CD14-positive monocyte (primary cell): ENCODE measurements at regions not wholly inside any gene's neighbourhood (a gene's known extent, or its start where the extent isn't known, plus 50 kb on each side); places are given as distances from the start of the nearest gene placed in this dataset.

Source experiments
- DNase-seq, 3 donors: peaks; one replicate each; pipeline ENCODE4 v3.0.0-alpha.2; 2011 to 2022
- H2AFZ ChIP-seq: 2 replicates; pipeline ENCODE4 v1.6.0; 2012; ENCODE audit warnings: mild to moderate bottlenecking, low read depth, low read length, inconsistent platforms; ENCODE audit not compliant: insufficient read depth, poor library complexity, severe bottlenecking
- H3K27ac ChIP-seq, 2 donors: 1 replicate in 1 of 2; 2 replicates in 1 of 2; pipeline ENCODE4 v1.5.1; 2012 to 2013; ENCODE audit warnings: low read length in 2 of 2, control low read depth in 1 of 2, inconsistent platforms in 1 of 2, low read depth in 1 of 2, mild to moderate bottlenecking in 1 of 2
- H3K27me3 ChIP-seq, 2 donors: one replicate each; pipeline versions ENCODE4 v1.6.0 to v1.6.1; 2011 to 2013; ENCODE audit warnings: low read length in 2 of 2; ENCODE audit not compliant: control insufficient read depth in 2 of 2, insufficient read depth in 2 of 2
- H3K36me3 ChIP-seq, 2 donors: replicated peaks in 1 of 2; 1 replicate in 1 of 2; 2 replicates in 1 of 2; pipeline versions ENCODE4 v1.5.1 to v1.6.1; 2012 to 2013; ENCODE audit warnings: low read length in 2 of 2, control low read depth in 1 of 2, inconsistent platforms in 1 of 2, mild to moderate bottlenecking in 1 of 2; ENCODE audit not compliant: insufficient read depth in 2 of 2, control insufficient read depth in 1 of 2
- H3K4me1 ChIP-seq, 2 donors: 1 replicate in 1 of 2; 2 replicates in 1 of 2; pipeline versions ENCODE4 v1.5.1 to v1.6.1; 2012 to 2013; ENCODE audit warnings: low read length in 2 of 2, control low read depth in 1 of 2, inconsistent platforms in 1 of 2, mild to moderate bottlenecking in 1 of 2, moderate library complexity in 1 of 2; ENCODE audit not compliant: insufficient read depth in 2 of 2, control insufficient read depth in 1 of 2
- H3K4me2 ChIP-seq: replicated peaks from 2 replicates; pipeline ENCODE3; 2012; ENCODE audit warnings: low read length, moderate library complexity, mild to moderate bottlenecking; ENCODE audit not compliant: poor library complexity, severe bottlenecking; ENCODE audit errors: extremely low read depth
- H3K4me3 ChIP-seq, 3 experiments: fragments of 200-600 bp in 1 of 3; sonication (generic) in 1 of 3; replicated peaks in 1 of 3; 1 replicate in 2 of 3; 2 replicates in 1 of 3; pipeline ENCODE4 v1.5.1; 2011 to 2013; ENCODE audit warnings: low read length in 3 of 3, mild to moderate bottlenecking in 3 of 3, control low read depth in 2 of 3, low read depth in 2 of 3, inconsistent platforms in 1 of 3, moderate library complexity in 1 of 3
- H3K79me2 ChIP-seq: 2 replicates; pipeline ENCODE4 v1.6.0; 2012; ENCODE audit warnings: mild to moderate bottlenecking, control low read depth, inconsistent platforms, low read length, moderate library complexity; ENCODE audit not compliant: insufficient read depth
- H3K9ac ChIP-seq: 2 replicates; pipeline ENCODE4 v1.6.0; 2017; ENCODE audit warnings: low read length, mild to moderate bottlenecking; ENCODE audit not compliant: insufficient read depth, poor library complexity, severe bottlenecking
- H3K9me3 ChIP-seq, 2 donors: replicated peaks in 1 of 2; 1 replicate in 1 of 2; 2 replicates in 1 of 2; pipeline versions ENCODE4 v1.5.1 to v1.6.1; 2012 to 2013; ENCODE audit warnings: low read length in 2 of 2, control low read depth in 1 of 2; ENCODE audit not compliant: control insufficient read depth in 1 of 2, insufficient read depth in 1 of 2
- H4K20me1 ChIP-seq: 2 replicates; pipeline ENCODE4 v1.6.0; 2012; ENCODE audit warnings: mild to moderate bottlenecking, low read length, control low read depth, moderate library complexity; ENCODE audit not compliant: insufficient read depth
- H3K27ac Mint-ChIP-seq, 7 donors: one replicate each; pipeline ENCODE4 v1.8.0; 2020; ENCODE audit warnings: mild to moderate bottlenecking in 7 of 7, mixed read lengths in 7 of 7, moderate library complexity in 6 of 7, inconsistent platforms in 2 of 7
- H3K27me3 Mint-ChIP-seq, 3 donors: one replicate each; pipeline ENCODE4 v1.8.0; 2021 to 2022; ENCODE audit warnings: low read depth in 3 of 3, mild to moderate bottlenecking in 3 of 3, mixed read lengths in 3 of 3, moderate library complexity in 3 of 3, inconsistent platforms in 1 of 3
- H3K36me3 Mint-ChIP-seq, 2 donors: one replicate each; pipeline ENCODE4 v1.8.0; 2020; ENCODE audit warnings: mixed read lengths in 2 of 2, inconsistent platforms in 1 of 2, mild to moderate bottlenecking in 1 of 2
- H3K4me1 Mint-ChIP-seq: one replicate; pipeline ENCODE4 v1.8.0; 2020; ENCODE audit warnings: mild to moderate bottlenecking, mixed read lengths
- H3K4me3 Mint-ChIP-seq, 2 donors: one replicate each; pipeline ENCODE4 v1.8.0; 2020; ENCODE audit warnings: mild to moderate bottlenecking in 2 of 2, mixed read lengths in 2 of 2, moderate library complexity in 1 of 2
- H3K9me3 Mint-ChIP-seq, 7 donors: one replicate each; pipeline ENCODE4 v1.8.0; 2020 to 2022; ENCODE audit warnings: mixed read lengths in 7 of 7, mild to moderate bottlenecking in 6 of 7, moderate library complexity in 6 of 7, inconsistent platforms in 2 of 7
- WGBS: methylation state at CpG from one replicate; pipeline ENCODE4 v1.1.5; 2013; ENCODE audit warnings: missing lambda C conversion rate; ENCODE audit not compliant: insufficient coverage; 5-methylcytosine and 5-hydroxymethylcytosine counted together
- intact Hi-C, 2 donors: fragments of 100-400 bp; cut with micrococcal nuclease; formaldehyde crosslinking; loops; one replicate each; pipeline versions ENCODE4 v1.15.0 to v1.15.1; 2023
- TF ChIP-seq, protein P1 (sequence below): fragments of 200-600 bp; IDR thresholded peaks from one replicate; pipeline ENCODE4 v1.8.0; 2022; ENCODE audit warnings: antibody characterized with exemption, mild to moderate bottlenecking

DNA sequence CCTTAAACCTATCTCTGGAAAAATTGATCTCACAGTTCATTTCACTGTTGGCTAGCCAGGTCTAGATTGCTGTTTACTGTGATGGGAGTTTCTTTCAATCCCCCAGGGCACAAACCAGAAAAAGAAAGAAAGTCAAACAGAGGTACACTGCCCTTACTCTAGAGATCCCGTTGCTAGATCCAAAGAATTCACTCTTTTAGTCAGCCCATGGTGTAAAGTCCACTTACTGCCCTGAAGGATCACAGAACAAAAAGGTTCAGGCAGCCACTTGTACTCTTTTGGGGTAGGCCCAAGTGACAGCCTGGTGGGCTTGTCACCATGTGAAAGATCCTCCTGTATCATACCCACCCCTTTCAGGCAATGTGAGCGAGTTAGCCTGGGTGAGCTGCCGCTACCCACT lies 162.6 kb upstream of the CCDC179 start:
- H3K4me3 ChIP-seq = no peak overlapping the region
- no peaks in the 10 kb centered on the region for H4K20me1 ChIP-seq
- no peaks in the 10 kb centered on the region for H3K4me1 ChIP-seq
- Mint-ChIP-seq H3K4me1 (no peaks in the 10 kb centered on the region), H3K27ac (no peak overlapping the region), H3K27me3 (no peaks in the 10 kb centered on the region), H3K36me3 (no peaks in the 10 kb centered on the region), H3K4me3 (no peak overlapping the region), H3K9me3 (no peaks in the 10 kb centered on the region)
- no peaks in the 10 kb centered on the region for H3K36me3 ChIP-seq
- no peaks in the 10 kb centered on the region for H3K27me3 ChIP-seq
- intact Hi-C loops = no loop called here
- WGBS = 93% methylated on average over 3 of the region's 3 CpGs
- H3K79me2 ChIP-seq = no peaks in the 10 kb centered on the region
- no peak for DNase-seq
- H3K9me3 ChIP-seq = no peaks in the 10 kb centered on the region
- H3K27ac ChIP-seq = no peak overlapping the region
- no peak overlapping the region for H2AFZ ChIP-seq
- no peak overlapping the region for H3K9ac ChIP-seq
- TF ChIP-seq, protein P1, sequence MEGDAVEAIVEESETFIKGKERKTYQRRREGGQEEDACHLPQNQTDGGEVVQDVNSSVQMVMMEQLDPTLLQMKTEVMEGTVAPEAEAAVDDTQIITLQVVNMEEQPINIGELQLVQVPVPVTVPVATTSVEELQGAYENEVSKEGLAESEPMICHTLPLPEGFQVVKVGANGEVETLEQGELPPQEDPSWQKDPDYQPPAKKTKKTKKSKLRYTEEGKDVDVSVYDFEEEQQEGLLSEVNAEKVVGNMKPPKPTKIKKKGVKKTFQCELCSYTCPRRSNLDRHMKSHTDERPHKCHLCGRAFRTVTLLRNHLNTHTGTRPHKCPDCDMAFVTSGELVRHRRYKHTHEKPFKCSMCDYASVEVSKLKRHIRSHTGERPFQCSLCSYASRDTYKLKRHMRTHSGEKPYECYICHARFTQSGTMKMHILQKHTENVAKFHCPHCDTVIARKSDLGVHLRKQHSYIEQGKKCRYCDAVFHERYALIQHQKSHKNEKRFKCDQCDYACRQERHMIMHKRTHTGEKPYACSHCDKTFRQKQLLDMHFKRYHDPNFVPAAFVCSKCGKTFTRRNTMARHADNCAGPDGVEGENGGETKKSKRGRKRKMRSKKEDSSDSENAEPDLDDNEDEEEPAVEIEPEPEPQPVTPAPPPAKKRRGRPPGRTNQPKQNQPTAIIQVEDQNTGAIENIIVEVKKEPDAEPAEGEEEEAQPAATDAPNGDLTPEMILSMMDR = no peak
- no peak overlapping the region for H3K4me2 ChIP-seq

DNA sequence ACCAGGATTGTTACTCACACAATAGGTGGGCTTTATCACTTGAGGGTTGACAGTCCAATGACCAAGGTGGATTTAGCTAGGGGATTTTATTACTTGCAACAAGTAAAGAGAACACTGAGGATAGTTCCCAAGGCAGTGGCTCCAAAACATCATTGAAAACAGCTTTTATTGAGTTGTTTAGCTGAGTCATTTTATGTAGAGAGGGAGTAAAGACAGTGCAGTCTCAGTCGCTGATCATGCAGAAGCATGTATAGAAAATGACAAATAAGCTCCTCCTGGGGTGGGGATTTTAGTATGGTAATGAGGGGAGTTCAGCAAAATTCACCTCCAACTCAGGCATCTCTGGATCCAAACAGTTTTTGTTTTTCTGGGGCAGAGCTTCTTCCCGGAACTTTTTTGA lies 163.0 kb upstream of the CCDC179 start:
- no peak overlapping the region for H2AFZ ChIP-seq
- no peaks in the 10 kb centered on the region for H3K4me1 ChIP-seq
- H3K79me2 ChIP-seq = no peaks in the 10 kb centered on the region
- H3K27me3 Mint-ChIP-seq = no peaks in the 10 kb centered on the region
- WGBS = 40% methylated on average over 1 of the region's 2 CpGs
- H3K9me3 Mint-ChIP-seq = no peaks in the 10 kb centered on the region
- no peaks in the 10 kb centered on the region for H3K9me3 ChIP-seq
- H3K36me3 ChIP-seq = no peaks in the 10 kb centered on the region
- H3K4me1 Mint-ChIP-seq = no peaks in the 10 kb centered on the region
- no peak overlapping the region for H3K27ac ChIP-seq
- H4K20me1 ChIP-seq = no peaks in the 10 kb centered on the region
- TF ChIP-seq, protein P1 = no peak
- intact Hi-C loops = no loop called here
- H3K9ac ChIP-seq = no peak overlapping the region
- DNase-seq = no peak
- H3K27me3 ChIP-seq = no peaks in the 10 kb centered on the region
- no peak overlapping the region for H3K4me3 Mint-ChIP-seq
- H3K36me3 Mint-ChIP-seq = no peaks in the 10 kb centered on the region
- no peak overlapping the region for H3K27ac Mint-ChIP-seq
- H3K4me2 ChIP-seq = no peak overlapping the region
- H3K4me3 ChIP-seq = no peak overlapping the region
